HL-60 (cell line): ENCODE measurements at regions not wholly inside any gene's neighbourhood (a gene's known extent, or its start where the extent isn't known, plus 50 kb on each side); places are given as distances from the start of the nearest gene placed in this dataset.
"Not testable (repeated sequence)": the region's sequence is repeated elsewhere in the genome, so short reads cannot be mapped to it uniquely, and the experiment has no call there.

Experiments
- GABPA ChIP-seq: IDR thresholded peaks from 2 replicates; pipeline ENCODE4 v1.6.1; 2012; ENCODE audit warnings: low read depth
- POLR2AphosphoS5 ChIP-seq: IDR thresholded peaks from 2 replicates; pipeline ENCODE4 v1.6.1; 2012; ENCODE audit warnings: low read depth
- TF ChIP-seq, protein P1 (sequence below): IDR thresholded peaks from one replicate; pipeline ENCODE4 v1.5.1; 2011; ENCODE audit warnings: low read length, control low read depth, inconsistent platforms; ENCODE audit not compliant: insufficient read depth
- TF ChIP-seq, protein P2 (sequence below): IDR thresholded peaks from 2 replicates; pipeline ENCODE4 v1.6.1; 2012; ENCODE audit warnings: low read depth; ENCODE audit not compliant: insufficient replicate concordance

- TF ChIP-seq, protein P1, sequence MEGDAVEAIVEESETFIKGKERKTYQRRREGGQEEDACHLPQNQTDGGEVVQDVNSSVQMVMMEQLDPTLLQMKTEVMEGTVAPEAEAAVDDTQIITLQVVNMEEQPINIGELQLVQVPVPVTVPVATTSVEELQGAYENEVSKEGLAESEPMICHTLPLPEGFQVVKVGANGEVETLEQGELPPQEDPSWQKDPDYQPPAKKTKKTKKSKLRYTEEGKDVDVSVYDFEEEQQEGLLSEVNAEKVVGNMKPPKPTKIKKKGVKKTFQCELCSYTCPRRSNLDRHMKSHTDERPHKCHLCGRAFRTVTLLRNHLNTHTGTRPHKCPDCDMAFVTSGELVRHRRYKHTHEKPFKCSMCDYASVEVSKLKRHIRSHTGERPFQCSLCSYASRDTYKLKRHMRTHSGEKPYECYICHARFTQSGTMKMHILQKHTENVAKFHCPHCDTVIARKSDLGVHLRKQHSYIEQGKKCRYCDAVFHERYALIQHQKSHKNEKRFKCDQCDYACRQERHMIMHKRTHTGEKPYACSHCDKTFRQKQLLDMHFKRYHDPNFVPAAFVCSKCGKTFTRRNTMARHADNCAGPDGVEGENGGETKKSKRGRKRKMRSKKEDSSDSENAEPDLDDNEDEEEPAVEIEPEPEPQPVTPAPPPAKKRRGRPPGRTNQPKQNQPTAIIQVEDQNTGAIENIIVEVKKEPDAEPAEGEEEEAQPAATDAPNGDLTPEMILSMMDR = not testable (repeated sequence)
- TF ChIP-seq POLR2AphosphoS5, GABPA: not testable (repeated sequence)
- TF ChIP-seq, protein P2, sequence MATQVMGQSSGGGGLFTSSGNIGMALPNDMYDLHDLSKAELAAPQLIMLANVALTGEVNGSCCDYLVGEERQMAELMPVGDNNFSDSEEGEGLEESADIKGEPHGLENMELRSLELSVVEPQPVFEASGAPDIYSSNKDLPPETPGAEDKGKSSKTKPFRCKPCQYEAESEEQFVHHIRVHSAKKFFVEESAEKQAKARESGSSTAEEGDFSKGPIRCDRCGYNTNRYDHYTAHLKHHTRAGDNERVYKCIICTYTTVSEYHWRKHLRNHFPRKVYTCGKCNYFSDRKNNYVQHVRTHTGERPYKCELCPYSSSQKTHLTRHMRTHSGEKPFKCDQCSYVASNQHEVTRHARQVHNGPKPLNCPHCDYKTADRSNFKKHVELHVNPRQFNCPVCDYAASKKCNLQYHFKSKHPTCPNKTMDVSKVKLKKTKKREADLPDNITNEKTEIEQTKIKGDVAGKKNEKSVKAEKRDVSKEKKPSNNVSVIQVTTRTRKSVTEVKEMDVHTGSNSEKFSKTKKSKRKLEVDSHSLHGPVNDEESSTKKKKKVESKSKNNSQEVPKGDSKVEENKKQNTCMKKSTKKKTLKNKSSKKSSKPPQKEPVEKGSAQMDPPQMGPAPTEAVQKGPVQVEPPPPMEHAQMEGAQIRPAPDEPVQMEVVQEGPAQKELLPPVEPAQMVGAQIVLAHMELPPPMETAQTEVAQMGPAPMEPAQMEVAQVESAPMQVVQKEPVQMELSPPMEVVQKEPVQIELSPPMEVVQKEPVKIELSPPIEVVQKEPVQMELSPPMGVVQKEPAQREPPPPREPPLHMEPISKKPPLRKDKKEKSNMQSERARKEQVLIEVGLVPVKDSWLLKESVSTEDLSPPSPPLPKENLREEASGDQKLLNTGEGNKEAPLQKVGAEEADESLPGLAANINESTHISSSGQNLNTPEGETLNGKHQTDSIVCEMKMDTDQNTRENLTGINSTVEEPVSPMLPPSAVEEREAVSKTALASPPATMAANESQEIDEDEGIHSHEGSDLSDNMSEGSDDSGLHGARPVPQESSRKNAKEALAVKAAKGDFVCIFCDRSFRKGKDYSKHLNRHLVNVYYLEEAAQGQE = not testable (repeated sequence)
These were observed 512.1 kb upstream of the ADGRB3 start for GRCh38 chr6:68122975-68123374.
